ENCODE measurements at regions not wholly inside any gene's neighbourhood (a gene's known extent, or its start where the extent isn't known, plus 50 kb on each side); places are given as distances from the start of the nearest gene placed in this dataset.
A peak's percentile ranks its signal among the peaks of the same experiment; 100 is the strongest.

DNA sequence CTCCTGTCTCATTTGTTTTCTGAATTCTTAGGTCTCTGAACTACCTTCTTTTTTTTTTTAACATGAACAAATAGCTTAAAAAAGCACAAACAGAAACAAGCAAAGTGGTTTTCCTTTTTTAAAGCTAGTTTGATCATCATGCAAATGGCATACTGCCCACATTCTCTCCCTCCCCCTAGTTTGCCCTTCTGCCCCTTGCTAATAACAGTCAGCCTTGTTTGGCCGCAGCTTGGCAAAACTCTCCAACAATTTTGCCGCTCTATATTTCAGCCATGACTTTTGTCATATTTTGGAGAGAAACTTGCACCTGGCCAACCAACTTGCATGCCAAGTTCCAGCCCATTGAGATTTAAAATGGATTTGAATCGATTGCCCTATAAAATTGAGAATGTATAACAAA lies 666.0 kb upstream of the NR2F2 start:
- Mint-ChIP-seq H3K36me3 (no peaks in the 10 kb centered on the region), H3K4me1 (peaks cover 0 to 3% (median 2%) of the 10 kb centered on the region in 4 donors), H3K4me3 (no peak overlapping the region), H3K27me3 (peaks cover 0 to 2% of the 10 kb centered on the region in 2 donors), H3K9me3 (peaks cover 0 to 6% (median under 1%) of the 10 kb centered on the region in 8 donors), H3K27ac (no peak overlapping the region)
- POLR2A ChIA-PET (ENCODE audit: partially characterized antibody) = no interaction called here
- CTCF ChIA-PET (ENCODE audit: partially characterized antibody) = interaction anchor here (1.2 kb wide), 1 partner anchor 12 kb away, joined by 3 read pairs; no protein-coding TSS in a partner anchor
- Histone ChIP-seq H3K27ac (ENCODE audit: low read depth, low read length) (no peak overlapping the region), H3K36me3 (ENCODE audit: insufficient read depth, low read length) (no peaks in the 10 kb centered on the region), H3K9me3 (ENCODE audit: control insufficient read depth in 1 of 2, low read length in 2 of 2) (no peaks in the 10 kb centered on the region), H3K4me1 (ENCODE audit: insufficient read depth, low read length) (no peaks in the 10 kb centered on the region), H3K4me3 (ENCODE audit: low read length in 2 of 2) (no peak overlapping the region), H3K27me3 (ENCODE audit: insufficient read depth, low read length) (no peaks in the 10 kb centered on the region)
- intact Hi-C loops (cut with micrococcal nuclease) = no loop called here
- no peak for DNase-seq

DNA sequence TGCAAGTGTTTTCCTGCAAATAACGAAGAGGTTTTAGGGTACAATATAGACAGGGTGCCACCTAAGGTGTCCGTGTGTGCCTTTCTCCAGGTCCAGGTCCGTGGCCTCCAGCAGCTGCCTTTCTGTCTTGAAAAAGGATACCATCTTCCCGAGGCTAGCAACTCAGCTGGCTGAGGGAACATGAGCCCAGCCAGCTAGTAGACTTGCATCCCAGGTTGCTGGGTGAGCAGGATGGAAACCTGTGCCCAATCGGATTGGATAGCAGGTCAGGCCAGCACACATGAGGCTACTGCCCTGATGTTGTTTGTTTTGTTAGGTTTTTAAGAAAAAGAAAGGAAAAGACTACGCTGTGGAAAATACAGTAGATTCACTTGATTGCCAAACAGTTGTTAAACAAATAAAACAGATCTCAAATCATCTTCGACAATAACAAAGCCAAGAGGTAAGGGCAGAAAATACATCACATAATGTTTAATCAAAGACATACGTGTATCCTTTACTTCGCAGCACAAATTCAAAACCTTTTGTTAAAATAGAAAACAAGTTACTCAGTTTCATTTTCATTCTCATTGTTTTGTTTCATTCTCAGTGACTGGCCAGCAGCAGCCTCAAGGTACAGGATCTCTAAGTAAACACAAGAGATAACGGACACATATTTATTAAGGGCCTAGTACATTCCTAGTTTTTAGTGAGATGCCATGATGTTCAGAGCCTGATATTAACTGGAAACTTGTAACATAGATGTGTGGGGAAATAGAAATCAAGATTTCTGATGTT lies 661.2 kb upstream of the NR2F2 start:
- no peaks in the 10 kb centered on the region for H3K36me3 ChIP-seq (ENCODE audit: insufficient read depth, low read length)
- Mint-ChIP-seq H3K27ac (peak overlapping the region in 1 of 7 donors; percentile 16), H3K9me3 (peaks cover 0 to 4% (median 0%) of the 10 kb centered on the region in 8 donors), H3K4me1 (peaks cover 0 to 6% (median 5%) of the 10 kb centered on the region in 4 donors), H3K27me3 (no peaks in the 10 kb centered on the region), H3K36me3 (no peaks in the 10 kb centered on the region), H3K4me3 (peak overlapping the region; percentile 4 to 59 (median 49))
- H3K4me1 ChIP-seq (ENCODE audit: insufficient read depth, low read length) = no peaks in the 10 kb centered on the region
- ChIA-PET POLR2A (ENCODE audit: partially characterized antibody) (no interaction called here), CTCF (ENCODE audit: partially characterized antibody) (no interaction called here)
- H3K4me3 ChIP-seq (ENCODE audit: low read length in 2 of 2) = no peak overlapping the region
- DNase-seq = no peak
- intact Hi-C loops (cut with micrococcal nuclease) = no loop called here
- H3K27ac ChIP-seq (ENCODE audit: low read depth, low read length) = no peak overlapping the region
- no peaks in the 10 kb centered on the region for H3K9me3 ChIP-seq (ENCODE audit: control insufficient read depth in 1 of 2, low read length in 2 of 2)
- no peaks in the 10 kb centered on the region for H3K27me3 ChIP-seq (ENCODE audit: insufficient read depth, low read length)

DNA sequence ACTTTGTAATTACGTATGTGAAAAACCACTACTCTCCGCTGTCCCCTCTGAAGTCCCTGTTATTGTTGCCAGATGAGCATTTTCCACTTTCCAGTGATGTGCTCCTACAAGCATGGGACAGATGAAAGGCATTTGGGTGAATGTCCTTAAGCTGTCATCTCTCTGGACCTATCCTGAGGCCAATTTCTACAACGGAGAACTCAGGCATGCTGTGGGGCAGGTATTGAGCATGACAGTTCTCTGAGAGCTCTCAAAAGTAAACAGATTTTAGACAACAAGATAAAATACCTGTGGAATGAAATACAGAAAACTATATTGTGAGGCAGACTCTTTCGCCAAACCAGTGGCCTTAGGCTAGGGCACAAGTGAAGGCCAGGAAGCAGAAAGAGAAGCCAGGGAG lies 656.5 kb upstream of the NR2F2 start:
- no peak overlapping the region for H3K4me3 Mint-ChIP-seq
- Histone ChIP-seq H3K9me3 (ENCODE audit: control insufficient read depth in 1 of 2, low read length in 2 of 2) (no peaks in the 10 kb centered on the region), H3K36me3 (ENCODE audit: insufficient read depth, low read length) (no peaks in the 10 kb centered on the region), H3K27ac (ENCODE audit: low read depth, low read length) (no peak overlapping the region), H3K4me1 (ENCODE audit: insufficient read depth, low read length) (no peaks in the 10 kb centered on the region), H3K27me3 (ENCODE audit: insufficient read depth, low read length) (no peaks in the 10 kb centered on the region), H3K4me3 (ENCODE audit: low read length in 2 of 2) (no peak overlapping the region)
- intact Hi-C loops (cut with micrococcal nuclease) = no loop called here
- H3K36me3 Mint-ChIP-seq = no peaks in the 10 kb centered on the region
- H3K4me1 Mint-ChIP-seq = peaks cover 0 to 5% (median 3%) of the 10 kb centered on the region in 4 donors
- POLR2A ChIA-PET (ENCODE audit: partially characterized antibody) = no interaction called here
- no peak for DNase-seq
- H3K27me3 Mint-ChIP-seq = no peaks in the 10 kb centered on the region
- CTCF ChIA-PET (ENCODE audit: partially characterized antibody) = no interaction called here
- H3K9me3 Mint-ChIP-seq = peaks cover 0 to 11% (median 5%) of the 10 kb centered on the region in 8 donors
- H3K27ac Mint-ChIP-seq = no peak overlapping the region

DNA sequence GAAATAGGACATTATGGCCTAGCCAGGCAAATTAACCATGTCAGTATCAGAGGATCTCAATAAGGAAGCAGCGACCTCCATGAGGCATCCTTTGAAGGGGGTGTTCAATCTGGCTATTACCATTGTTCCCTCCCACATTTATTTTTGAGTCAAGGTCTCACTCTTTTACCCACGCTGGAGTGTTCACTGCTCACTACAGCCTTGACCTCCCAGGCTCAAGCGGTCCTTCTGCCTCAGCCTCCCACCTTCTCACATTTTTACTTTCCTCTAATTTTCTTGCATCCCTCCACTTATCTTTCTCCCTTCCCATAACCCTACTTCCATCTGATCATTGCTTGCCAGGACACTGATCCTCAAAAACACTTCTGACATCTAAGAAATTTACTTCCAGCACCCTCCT lies 654.0 kb upstream of the NR2F2 start:
- no peak overlapping the region for H3K4me3 Mint-ChIP-seq
- DNase-seq = no peak
- Histone ChIP-seq H3K4me1 (ENCODE audit: insufficient read depth, low read length) (no peaks in the 10 kb centered on the region), H3K4me3 (ENCODE audit: low read length in 2 of 2) (no peak overlapping the region), H3K36me3 (ENCODE audit: insufficient read depth, low read length) (no peaks in the 10 kb centered on the region), H3K27me3 (ENCODE audit: insufficient read depth, low read length) (no peaks in the 10 kb centered on the region), H3K27ac (ENCODE audit: low read depth, low read length) (no peak overlapping the region), H3K9me3 (ENCODE audit: control insufficient read depth in 1 of 2, low read length in 2 of 2) (no peaks in the 10 kb centered on the region)
- H3K4me1 Mint-ChIP-seq = no peaks in the 10 kb centered on the region
- no peak overlapping the region for H3K27ac Mint-ChIP-seq
- POLR2A ChIA-PET (ENCODE audit: partially characterized antibody) = no interaction called here
- peaks cover 0 to 11% (median 6%) of the 10 kb centered on the region in 8 donors for H3K9me3 Mint-ChIP-seq
- no peaks in the 10 kb centered on the region for H3K27me3 Mint-ChIP-seq
- no peaks in the 10 kb centered on the region for H3K36me3 Mint-ChIP-seq
- CTCF ChIA-PET (ENCODE audit: partially characterized antibody) = no interaction called here
- intact Hi-C loops (cut with micrococcal nuclease) = no loop called here

DNA sequence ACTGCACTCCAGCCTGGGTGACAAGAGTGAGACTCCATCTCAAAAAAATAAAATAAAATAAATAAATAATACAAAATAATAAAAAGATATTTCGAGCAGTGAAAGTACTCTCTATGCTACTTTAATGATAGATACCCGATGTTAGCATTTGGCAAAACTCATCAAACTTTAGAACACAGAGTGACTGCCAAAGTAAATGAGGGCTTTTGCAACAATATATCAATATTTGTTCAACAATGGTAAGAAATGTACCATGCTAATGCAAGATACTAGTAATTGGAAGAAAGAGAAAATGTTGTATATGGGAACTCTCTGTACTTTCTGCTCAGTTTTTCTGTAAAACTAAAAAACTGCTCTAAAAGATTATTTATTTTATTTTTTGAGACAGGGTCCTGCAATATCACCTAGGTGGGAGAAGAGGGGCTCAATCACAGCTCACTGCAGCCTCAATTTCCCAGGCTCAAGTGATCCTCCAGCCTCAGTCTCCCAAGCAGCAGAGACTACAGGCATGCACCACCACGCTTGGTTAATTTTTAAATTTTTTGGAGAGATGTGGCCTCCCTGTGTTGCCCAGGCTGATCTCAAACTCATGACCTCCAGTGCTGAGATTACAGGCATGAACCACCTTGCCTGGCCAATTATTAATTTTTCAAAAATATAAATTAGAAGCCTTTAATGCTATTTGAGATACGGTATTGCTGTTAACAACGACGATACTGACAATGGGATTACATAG lies 650.5 kb upstream of the NR2F2 start:
- H3K27me3 Mint-ChIP-seq = no peaks in the 10 kb centered on the region
- no peaks in the 10 kb centered on the region for H3K4me1 Mint-ChIP-seq
- no peak overlapping the region for H3K4me3 Mint-ChIP-seq
- no peaks in the 10 kb centered on the region for H3K36me3 Mint-ChIP-seq
- no peak for DNase-seq
- Histone ChIP-seq H3K27me3 (ENCODE audit: insufficient read depth, low read length) (no peaks in the 10 kb centered on the region), H3K4me1 (ENCODE audit: insufficient read depth, low read length) (no peaks in the 10 kb centered on the region), H3K9me3 (ENCODE audit: control insufficient read depth in 1 of 2, low read length in 2 of 2) (no peaks in the 10 kb centered on the region), H3K4me3 (ENCODE audit: low read length in 2 of 2) (no peak overlapping the region), H3K27ac (ENCODE audit: low read depth, low read length) (no peak overlapping the region), H3K36me3 (ENCODE audit: insufficient read depth, low read length) (no peaks in the 10 kb centered on the region)
- no peak overlapping the region for H3K27ac Mint-ChIP-seq
- ChIA-PET CTCF (ENCODE audit: partially characterized antibody) (no interaction called here), POLR2A (ENCODE audit: partially characterized antibody) (no interaction called here)
- H3K9me3 Mint-ChIP-seq = peaks cover 0 to 9% (median 4%) of the 10 kb centered on the region in 8 donors
- intact Hi-C loops (cut with micrococcal nuclease) = no loop called here

DNA sequence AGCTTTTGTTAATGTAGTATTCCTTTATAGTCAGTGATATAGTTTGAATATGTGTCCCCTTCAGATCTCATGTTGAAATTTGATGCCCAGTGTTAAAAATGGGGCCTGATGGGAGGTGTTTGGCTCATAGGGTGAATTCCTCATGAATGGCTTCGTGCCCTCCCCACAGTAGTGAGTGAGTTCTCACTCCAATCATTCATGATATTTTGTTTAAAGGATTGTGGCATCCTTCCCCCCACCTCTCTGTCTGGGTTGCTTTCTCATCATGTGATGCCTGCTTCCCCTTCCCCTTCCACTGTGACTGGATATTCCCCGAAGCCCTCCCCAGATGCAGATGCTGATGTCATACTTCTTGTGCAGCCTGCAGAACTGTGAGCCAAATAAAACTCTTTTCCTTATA lies 649.8 kb upstream of the NR2F2 start:
- DNase-seq = no peak
- Mint-ChIP-seq H3K9me3 (peaks cover 0 to 4% (median 2%) of the 10 kb centered on the region in 8 donors), H3K27me3 (no peaks in the 10 kb centered on the region), H3K4me3 (no peak overlapping the region), H3K36me3 (no peaks in the 10 kb centered on the region), H3K4me1 (no peaks in the 10 kb centered on the region), H3K27ac (no peak overlapping the region)
- H3K36me3 ChIP-seq (ENCODE audit: insufficient read depth, low read length) = no peaks in the 10 kb centered on the region
- ChIA-PET CTCF (ENCODE audit: partially characterized antibody) (no interaction called here), POLR2A (ENCODE audit: partially characterized antibody) (no interaction called here)
- intact Hi-C loops (cut with micrococcal nuclease) = no loop called here
- H3K27me3 ChIP-seq (ENCODE audit: insufficient read depth, low read length) = no peaks in the 10 kb centered on the region
- no peak overlapping the region for H3K4me3 ChIP-seq (ENCODE audit: low read length in 2 of 2)
- H3K27ac ChIP-seq (ENCODE audit: low read depth, low read length) = no peak overlapping the region
- no peaks in the 10 kb centered on the region for H3K9me3 ChIP-seq (ENCODE audit: control insufficient read depth in 1 of 2, low read length in 2 of 2)
- H3K4me1 ChIP-seq (ENCODE audit: insufficient read depth, low read length) = no peaks in the 10 kb centered on the region

DNA sequence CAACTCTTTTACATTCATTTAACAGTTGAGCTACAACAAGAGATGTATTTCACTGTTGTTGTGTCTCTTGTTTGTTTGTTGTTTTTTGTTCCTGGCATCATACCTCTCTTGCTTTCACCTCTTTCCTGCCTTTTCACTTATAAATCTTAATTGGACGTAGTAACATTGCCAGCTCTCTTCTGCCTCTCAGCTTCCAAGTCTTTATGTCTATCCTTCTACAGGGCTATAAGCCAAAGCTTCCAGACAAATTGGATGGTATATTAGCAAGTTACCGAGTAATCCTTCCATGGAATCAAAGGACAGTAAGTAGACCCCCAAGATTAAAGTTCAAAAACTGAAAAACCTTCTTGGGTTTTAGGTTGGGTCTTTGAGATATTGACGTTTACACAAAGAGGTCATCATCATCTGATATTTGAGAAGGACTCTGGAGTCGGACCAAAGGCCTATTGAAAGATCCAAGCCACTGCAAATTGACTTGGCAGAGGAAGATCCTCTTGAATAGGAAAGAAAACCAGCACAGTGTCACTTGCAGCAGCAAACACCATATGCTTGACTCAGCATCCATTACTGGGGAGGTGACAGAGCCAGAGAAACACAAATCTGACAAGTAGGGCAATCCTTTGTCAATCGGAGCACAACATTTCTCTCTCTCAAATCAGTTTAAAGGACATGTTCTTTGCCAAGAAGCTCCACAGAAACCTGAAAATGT lies 648.5 kb upstream of the NR2F2 start:
- Mint-ChIP-seq H3K4me1 (no peaks in the 10 kb centered on the region), H3K9me3 (peaks cover 0 to 4% (median 0%) of the 10 kb centered on the region in 8 donors), H3K27ac (no peak overlapping the region), H3K27me3 (no peaks in the 10 kb centered on the region), H3K4me3 (no peak overlapping the region), H3K36me3 (no peaks in the 10 kb centered on the region)
- ChIA-PET POLR2A (ENCODE audit: partially characterized antibody) (no interaction called here), CTCF (ENCODE audit: partially characterized antibody) (no interaction called here)
- no peaks in the 10 kb centered on the region for H3K36me3 ChIP-seq (ENCODE audit: insufficient read depth, low read length)
- no peaks in the 10 kb centered on the region for H3K4me1 ChIP-seq (ENCODE audit: insufficient read depth, low read length)
- H3K27ac ChIP-seq (ENCODE audit: low read depth, low read length) = no peak overlapping the region
- intact Hi-C loops (cut with micrococcal nuclease) = no loop called here
- no peaks in the 10 kb centered on the region for H3K27me3 ChIP-seq (ENCODE audit: insufficient read depth, low read length)
- H3K4me3 ChIP-seq (ENCODE audit: low read length in 2 of 2) = no peak overlapping the region
- H3K9me3 ChIP-seq (ENCODE audit: control insufficient read depth in 1 of 2, low read length in 2 of 2) = no peaks in the 10 kb centered on the region
- no peak for DNase-seq

All from CD4-positive, alpha-beta memory T cell (primary cell).